ENCODE measurements at regions not wholly inside any gene's neighbourhood (a gene's known extent, or its start where the extent isn't known, plus 50 kb on each side); places are given as distances from the start of the nearest gene placed in this dataset.

DNA sequence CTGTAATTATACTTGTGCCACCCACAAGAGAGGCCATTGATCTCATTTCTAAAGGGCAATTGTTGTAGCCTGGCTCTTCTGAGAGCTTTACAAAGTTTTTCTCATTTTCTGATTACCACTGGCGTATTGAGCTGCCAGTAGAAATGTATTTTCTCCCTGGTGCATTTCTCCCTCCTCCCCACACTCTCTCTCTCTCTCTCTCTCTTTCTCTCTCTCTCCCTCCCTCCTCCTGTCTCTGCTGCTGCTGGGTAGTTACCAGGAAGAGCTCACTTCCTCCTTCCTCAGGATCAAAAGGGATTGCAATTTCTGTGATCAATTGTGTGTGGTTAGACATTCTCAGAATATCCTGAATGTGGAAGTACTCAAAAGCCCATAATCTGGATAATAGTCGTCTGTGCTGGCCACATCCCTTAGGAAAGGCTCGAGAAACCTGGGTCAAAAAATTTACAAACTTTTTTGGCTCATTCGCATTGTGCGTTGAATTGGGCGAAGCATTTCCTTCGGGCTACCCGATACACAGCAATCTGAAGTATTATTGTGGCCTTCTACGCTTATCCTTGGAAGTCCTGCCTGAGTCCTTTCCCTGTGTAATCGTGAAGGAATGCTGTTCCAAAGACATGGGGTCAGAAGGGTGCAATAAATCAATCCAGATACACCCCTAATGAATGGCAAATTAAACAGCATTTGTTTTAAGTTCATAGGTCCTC is 254.8 kb downstream of the MSRB3 start:
- peak; percentile 29 for DNase-seq (ENCODE audit: low read depth)
- TF ChIP-seq, protein P1, sequence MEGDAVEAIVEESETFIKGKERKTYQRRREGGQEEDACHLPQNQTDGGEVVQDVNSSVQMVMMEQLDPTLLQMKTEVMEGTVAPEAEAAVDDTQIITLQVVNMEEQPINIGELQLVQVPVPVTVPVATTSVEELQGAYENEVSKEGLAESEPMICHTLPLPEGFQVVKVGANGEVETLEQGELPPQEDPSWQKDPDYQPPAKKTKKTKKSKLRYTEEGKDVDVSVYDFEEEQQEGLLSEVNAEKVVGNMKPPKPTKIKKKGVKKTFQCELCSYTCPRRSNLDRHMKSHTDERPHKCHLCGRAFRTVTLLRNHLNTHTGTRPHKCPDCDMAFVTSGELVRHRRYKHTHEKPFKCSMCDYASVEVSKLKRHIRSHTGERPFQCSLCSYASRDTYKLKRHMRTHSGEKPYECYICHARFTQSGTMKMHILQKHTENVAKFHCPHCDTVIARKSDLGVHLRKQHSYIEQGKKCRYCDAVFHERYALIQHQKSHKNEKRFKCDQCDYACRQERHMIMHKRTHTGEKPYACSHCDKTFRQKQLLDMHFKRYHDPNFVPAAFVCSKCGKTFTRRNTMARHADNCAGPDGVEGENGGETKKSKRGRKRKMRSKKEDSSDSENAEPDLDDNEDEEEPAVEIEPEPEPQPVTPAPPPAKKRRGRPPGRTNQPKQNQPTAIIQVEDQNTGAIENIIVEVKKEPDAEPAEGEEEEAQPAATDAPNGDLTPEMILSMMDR (IDR thresholded peaks at IDR 0.05; ENCODE audit: low read length, missing control alignments): no peak
- no peak overlapping the region for H3K4me3 ChIP-seq (replicated peaks; ENCODE audit: low read depth, low read length)

DNA sequence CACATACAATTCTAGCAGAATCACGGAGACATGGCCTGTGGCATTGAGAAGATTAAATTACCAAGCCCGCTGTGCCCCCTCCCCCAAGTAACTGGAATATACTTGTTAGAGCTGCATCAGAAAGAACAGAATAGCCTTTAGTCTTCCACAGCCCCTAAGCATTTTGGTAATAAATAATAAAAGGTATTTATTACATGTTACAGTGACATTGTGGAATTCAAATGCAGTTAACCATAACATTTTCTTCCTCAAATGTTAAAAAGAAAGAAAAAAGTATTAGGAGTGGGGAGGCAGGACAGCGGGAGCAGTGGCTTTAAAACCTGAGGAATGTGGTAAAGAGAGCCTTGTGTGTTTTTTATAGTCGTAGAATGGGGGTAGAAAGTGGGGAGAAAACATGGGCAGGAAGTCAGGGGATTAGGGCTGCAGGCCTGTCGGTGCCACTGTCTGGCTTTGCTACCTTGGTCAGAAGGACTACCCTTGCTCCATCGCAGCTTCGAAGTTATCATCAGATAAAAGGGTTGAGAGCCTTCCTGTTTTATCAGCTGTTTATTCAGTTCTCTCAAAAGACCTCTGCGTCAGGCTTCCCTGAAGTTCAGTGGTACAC is 255.9 kb downstream of the MSRB3 start:
- DNase-seq (ENCODE audit: low read depth): no peak
- H3K4me3 ChIP-seq (replicated peaks; ENCODE audit: low read depth, low read length): no peak overlapping the region
- TF ChIP-seq, protein P1 (IDR thresholded peaks at IDR 0.05; ENCODE audit: low read length, missing control alignments): no peak

DNA sequence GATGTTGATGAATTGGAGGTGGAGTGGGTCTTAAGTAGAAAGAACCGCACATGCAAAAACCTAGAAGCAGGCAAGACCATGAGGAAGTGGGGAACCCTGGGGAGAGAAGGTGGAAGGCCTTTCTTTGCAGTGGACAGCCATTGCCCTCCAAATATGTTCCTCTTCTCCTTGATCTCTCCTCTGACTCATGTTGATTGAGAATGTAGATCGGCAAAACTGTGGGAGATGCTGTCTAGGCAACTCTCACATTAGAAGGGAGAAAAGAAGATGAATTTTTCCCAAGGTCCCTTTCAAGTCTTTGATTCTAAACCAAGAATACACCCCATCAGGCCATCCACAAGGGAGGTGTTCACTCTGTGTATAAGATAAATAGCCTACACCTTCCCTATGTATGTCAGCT is 257.5 kb downstream of the MSRB3 start:
- peak; percentile 26 for DNase-seq (ENCODE audit: low read depth)
- TF ChIP-seq, protein P1 (IDR thresholded peaks at IDR 0.05; ENCODE audit: low read length, missing control alignments): no peak
- H3K4me3 ChIP-seq (replicated peaks; ENCODE audit: low read depth, low read length): no peak overlapping the region

DNA sequence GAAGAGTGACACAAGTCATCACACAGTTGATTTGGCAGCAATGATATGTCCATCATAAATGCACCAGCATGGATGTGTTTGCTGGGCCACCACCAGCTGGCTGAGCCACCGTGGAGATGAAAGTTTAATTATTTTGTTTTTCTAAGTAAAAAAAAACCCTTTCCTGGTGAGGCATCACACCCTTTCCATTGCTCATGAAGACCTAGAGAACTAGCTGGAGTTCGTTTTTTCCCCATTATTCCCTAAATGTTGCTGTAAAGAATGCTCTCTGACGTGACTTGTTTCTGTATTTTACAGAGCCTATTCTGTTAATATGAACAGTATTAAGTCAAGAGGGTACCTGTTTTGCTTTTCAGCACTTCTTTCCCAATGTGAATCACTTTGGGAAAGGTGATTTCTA is 257.9 kb downstream of the MSRB3 start:
- TF ChIP-seq, protein P1 (IDR thresholded peaks at IDR 0.05; ENCODE audit: low read length, missing control alignments): no peak
- no peak overlapping the region for H3K4me3 ChIP-seq (replicated peaks; ENCODE audit: low read depth, low read length)
- no peak for DNase-seq (ENCODE audit: low read depth)

DNA sequence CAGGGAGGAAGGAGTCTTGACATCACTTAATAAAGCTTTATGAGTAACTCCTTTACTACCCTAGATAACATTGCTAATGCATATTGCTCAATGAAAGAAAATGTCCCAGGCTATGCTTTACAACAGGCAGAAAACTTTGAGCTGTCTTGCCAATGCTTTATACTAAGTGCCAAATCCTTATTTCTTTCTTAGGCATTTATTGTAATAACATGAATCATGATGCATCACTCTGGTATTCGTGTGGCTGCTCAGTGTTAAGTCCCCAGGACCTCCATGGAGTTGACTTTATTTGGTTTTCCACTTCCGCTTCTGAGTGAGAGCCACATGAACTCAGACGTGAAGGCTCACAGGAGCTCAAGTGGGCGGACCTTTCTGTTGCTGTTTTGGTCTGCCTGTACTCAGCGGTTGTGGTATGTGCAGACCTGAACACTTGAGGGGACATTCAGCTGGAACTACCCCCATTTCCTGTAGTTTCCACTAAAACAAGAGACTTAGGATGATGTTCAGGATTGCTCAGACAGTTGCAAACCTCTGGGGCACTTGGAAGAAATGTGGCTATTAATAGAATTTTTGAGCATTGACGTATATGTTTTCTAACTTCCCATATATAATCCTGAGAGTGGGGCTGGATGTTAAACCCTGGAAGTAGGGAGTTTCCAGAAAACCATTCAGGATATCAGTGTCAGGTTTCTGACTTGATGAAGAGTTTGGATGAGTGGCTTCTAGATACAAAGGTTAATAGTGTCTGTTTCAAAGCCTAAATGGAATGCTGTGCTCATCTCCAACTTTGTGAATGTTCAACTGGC is 258.6 kb downstream of the MSRB3 start:
- peak; percentile 100 for DNase-seq (ENCODE audit: low read depth)
- no peak overlapping the region for H3K4me3 ChIP-seq (replicated peaks; ENCODE audit: low read depth, low read length)
- TF ChIP-seq, protein P1 (IDR thresholded peaks at IDR 0.05; ENCODE audit: low read length, missing control alignments): no peak

DNA sequence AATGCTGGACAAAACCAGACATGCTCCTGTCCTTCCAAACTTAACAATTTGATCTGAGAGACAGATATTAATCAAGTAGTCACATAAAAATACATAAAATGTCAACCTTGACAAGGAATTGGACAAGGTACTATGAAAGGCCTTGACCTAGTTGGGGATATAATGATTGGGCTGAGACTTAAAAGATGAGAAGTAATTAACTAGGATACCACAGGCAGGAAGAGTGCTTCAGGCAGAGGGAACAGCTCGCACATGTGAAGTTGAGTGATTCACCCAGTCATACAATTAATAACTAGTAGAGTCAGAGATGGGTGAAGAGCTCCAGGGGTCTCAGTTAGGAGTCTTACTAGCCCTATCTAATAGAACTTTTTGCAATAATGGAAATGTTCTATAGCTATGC is 259.5 kb downstream of the MSRB3 start:
- TF ChIP-seq, protein P1 (IDR thresholded peaks at IDR 0.05; ENCODE audit: low read length, missing control alignments): no peak
- no peak for DNase-seq (ENCODE audit: low read depth)
- H3K4me3 ChIP-seq (replicated peaks; ENCODE audit: low read depth, low read length): no peak overlapping the region

Measured in fibroblast of pulmonary artery (primary cell).